ENCODE measurements at regions not wholly inside any gene's neighbourhood (a gene's known extent, or its start where the extent isn't known, plus 50 kb on each side); places are given as distances from the start of the nearest gene placed in this dataset.

GRCh38 chr4:42341518-42342026, 55.7 kb upstream of the SHISA3 start:
- TF ChIP-seq, protein P1, sequence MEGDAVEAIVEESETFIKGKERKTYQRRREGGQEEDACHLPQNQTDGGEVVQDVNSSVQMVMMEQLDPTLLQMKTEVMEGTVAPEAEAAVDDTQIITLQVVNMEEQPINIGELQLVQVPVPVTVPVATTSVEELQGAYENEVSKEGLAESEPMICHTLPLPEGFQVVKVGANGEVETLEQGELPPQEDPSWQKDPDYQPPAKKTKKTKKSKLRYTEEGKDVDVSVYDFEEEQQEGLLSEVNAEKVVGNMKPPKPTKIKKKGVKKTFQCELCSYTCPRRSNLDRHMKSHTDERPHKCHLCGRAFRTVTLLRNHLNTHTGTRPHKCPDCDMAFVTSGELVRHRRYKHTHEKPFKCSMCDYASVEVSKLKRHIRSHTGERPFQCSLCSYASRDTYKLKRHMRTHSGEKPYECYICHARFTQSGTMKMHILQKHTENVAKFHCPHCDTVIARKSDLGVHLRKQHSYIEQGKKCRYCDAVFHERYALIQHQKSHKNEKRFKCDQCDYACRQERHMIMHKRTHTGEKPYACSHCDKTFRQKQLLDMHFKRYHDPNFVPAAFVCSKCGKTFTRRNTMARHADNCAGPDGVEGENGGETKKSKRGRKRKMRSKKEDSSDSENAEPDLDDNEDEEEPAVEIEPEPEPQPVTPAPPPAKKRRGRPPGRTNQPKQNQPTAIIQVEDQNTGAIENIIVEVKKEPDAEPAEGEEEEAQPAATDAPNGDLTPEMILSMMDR (conservative IDR thresholded peaks at IDR 0.05; ENCODE audit: low read depth in 2 of 2): no peak
- TF ChIP-seq EZH2 (IDR thresholded peaks at IDR 0.05; ENCODE audit: low read depth, unreplicated experiment): no peak
- no peak for TF ChIP-seq POLR2AphosphoS5 (IDR thresholded peaks at IDR 0.05; ENCODE audit: low read depth)
- no peak for TF ChIP-seq EZH2phosphoT487 (IDR thresholded peaks at IDR 0.05; ENCODE audit: unreplicated experiment)

Measured in GM23338 (cell line).